Skin of body (tissue), 1 donor: ENCODE measurements at regions not wholly inside any gene's neighbourhood (a gene's known extent, or its start where the extent isn't known, plus 50 kb on each side); places are given as distances from the start of the nearest gene placed in this dataset.
A peak's percentile ranks its signal among the peaks of the same experiment; 100 is the strongest.
"Not testable (repeated sequence)": the region's sequence is repeated elsewhere in the genome, so short reads cannot be mapped to it uniquely, and the experiment has no call there.

Experiments used
- DNase-seq: peaks from one replicate; lab custom pipeline; 2025; lab: John Stamatoyannopoulos, UW

DNA sequence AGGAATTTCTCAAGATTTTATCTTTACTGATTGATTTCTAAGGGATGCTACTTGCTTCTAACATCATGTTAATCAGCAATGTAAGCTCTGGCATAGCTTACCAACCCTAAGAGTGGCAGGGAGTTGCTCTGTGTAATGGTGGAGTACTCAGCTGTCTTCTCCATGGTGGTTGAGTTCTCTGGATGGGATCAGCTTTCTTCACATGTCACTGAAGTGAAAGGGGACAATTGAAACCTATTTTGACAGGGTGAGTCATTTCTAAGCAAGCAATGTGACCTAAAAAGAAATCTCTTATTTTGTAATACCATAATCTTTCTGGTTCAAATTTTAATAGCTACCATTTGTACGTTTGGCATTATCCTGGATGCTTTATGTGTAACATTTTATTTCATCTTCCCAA is 430.4 kb downstream of the GJA1 start:
- no peak for DNase-seq

GRCh38 chr6:121867095-121867494 is 431.6 kb downstream of the GJA1 start:
- no peak for DNase-seq

DNA sequence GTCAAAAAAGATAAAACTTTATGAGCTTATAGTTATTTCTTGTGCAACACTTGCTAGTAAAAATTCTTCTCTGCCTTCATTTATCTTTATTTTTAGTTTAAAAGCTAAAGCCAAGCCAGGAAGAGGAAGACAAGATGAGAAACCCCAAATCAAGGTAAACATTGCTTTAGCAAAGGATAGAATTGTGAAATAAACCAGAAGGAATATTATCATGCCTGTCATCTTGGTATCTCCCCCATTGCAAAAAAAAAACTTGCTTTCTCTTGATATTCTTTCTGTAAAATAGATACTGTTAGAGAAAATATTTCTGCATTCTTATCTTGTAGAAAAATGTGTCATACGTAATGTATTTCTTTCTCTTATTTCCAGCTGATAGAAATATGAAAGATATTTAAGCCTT is 432.8 kb downstream of the GJA1 start:
- DNase-seq = no peak

- no peak for DNase-seq
These were observed 438.1 kb downstream of the GJA1 start for GRCh38 chr6:121873595-121873994.

DNA sequence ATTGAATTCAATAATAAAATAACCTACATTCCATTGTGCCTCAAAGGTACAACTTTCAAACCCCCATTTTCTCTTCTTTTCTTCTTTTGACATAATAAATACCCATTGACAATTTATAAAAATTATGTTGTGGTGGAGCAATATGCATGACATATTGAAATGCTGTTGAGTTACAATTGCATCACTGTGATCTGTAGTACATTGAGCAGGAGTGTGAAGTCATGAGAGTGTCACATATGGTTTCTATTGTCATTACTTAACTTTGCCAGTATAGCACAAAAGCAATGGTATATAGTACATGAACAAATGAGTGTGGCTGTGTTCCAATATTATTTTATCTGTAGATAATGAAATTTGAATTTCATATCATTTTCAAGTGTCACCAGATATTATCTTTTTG is 441.3 kb downstream of the GJA1 start:
- no peak for DNase-seq

DNA sequence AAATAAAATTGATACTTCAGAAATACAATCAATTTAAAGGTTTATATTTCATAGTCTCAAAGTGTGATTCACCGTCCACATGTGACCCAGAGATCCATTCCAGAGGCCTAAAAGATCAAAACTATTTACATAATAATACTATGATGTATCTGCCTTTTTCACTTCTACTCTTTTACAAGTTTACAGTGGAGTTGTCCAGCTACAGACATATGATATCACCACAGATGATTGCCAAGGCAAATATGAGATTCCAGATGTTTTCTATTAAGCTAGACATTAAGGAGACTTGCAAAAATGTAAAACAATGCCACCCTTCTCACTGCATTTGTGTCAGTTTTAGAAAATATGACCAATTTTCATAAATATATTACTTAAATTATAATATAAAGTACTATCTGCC is 443.7 kb downstream of the GJA1 start:
- DNase-seq = peak; percentile 28

DNA sequence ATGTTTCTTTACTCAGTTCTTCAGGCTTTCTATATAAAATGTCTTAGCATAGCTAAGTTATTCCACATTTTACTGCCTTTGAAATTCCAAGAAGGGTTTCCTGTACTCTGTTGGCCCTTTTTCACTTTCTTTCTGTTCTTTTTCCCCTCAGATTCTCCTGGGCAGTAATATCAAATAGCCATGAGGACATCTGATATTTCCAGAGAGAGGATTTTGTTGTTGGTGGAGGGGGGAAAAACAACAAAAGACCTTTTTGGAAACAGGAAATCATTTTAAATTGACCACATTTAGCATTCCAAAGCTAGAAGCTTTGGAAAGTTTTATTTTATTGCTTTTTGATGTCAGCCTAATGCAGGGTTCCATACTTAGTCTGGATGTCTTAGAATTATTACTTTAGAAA is 445.4 kb downstream of the GJA1 start:
- no peak for DNase-seq

DNA sequence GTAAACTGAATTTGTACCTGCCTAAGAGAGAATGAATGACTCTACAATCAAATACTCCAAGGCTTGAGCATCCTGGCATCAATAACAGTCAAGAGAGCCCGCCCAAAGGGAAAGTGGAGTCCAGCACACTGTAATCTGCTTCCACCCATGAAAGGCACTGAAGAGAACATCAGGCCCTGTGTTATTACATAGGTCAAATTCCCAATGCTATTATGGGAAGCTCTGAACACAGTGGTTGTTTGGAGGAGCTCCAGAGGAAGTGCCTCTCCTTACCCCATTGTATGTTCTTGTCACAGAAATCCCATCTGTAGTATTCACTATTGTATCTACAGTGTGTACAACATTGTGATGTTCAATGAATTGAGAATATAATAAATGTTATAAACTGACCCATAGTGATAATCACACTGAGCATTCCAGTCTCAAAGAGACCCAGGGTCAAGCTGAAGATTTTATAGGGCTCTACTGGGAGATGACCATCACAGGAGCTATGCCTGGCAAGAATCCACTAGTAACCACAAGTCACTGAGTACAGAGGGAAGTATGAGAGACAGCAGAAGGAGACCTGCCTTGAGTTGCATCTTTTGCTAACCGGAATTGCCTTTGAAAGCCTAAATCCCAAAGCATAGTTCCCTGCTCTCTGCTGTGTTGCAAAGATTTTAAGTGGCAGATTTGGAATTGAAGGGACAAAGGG is 446.7 kb downstream of the GJA1 start:
- DNase-seq = no peak

DNA sequence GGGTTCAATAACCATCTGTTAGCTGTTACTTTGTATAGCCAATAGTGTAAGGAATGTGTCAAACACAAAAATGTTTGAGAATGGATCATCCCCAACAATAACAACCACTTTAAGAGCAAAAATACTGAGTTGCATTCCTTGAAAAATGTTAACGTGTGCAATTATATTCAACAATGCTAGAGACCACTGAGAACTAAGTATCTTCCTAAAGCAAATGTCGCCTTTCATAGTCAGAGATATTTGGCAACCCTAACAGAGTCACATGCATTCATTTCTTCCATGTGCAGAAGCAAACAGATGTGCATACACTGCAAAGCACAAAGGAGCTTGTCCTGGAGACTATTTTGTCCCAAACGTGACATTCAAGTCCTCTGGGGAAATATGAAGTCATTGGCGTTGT is 448.6 kb downstream of the GJA1 start:
- DNase-seq = peak; percentile 61

- DNase-seq = no peak
These were observed 449.2 kb downstream of the GJA1 start for GRCh38 chr6:121884620-121885019.

GRCh38 chr6:121885399-121886152 is 450.1 kb downstream of the GJA1 start:
- no peak for DNase-seq

GRCh38 chr6:121886223-121886830 is 450.9 kb downstream of the GJA1 start:
- DNase-seq = no peak

DNA sequence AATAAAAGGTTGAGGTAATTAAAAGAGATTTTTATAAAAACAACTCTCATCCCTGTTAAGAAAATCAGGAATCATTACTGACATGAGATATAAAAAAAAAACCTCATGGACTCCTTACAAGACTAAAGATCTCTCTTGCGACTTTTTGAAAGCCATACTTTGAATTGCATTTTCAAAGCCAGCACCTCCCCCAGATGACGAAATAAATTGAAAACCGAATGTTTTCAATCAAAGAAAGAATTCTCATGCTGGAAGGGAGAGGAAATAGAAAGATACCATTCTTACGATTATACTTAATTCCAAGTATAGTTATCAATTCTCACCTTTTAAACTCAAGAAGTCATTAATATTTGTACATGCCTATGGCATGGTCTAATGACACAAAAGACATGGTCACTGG is 452.3 kb downstream of the GJA1 start:
- no peak for DNase-seq

DNA sequence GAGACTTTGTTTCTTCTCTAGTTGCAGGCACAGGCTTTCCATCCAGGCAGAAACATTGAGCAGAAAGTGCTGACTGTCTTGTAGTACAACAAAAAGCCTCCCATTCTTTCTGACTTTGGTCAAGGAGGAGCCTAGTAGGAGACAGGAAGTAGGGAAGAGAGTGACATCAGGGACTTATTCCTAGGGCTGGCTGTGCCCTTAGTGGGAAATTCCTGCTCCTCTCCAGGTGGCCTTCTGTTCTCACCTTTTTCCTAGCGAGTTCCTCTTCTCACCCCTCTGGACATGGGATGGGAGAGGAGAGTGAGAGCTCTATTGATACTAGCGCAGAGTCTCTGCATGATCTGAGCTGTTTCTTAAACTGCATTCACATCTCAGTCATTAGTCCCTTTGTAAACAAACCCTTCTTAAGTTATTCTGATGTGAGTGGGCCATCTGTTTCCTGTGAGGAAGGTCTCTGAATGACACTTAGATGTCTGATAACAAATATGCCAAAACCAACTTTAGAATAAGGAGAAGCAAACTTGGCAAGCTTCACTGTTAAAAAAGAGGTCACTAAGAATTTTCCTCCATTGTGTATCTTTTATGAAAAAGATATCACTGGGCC is 455.0 kb downstream of the GJA1 start:
- no peak for DNase-seq

DNA sequence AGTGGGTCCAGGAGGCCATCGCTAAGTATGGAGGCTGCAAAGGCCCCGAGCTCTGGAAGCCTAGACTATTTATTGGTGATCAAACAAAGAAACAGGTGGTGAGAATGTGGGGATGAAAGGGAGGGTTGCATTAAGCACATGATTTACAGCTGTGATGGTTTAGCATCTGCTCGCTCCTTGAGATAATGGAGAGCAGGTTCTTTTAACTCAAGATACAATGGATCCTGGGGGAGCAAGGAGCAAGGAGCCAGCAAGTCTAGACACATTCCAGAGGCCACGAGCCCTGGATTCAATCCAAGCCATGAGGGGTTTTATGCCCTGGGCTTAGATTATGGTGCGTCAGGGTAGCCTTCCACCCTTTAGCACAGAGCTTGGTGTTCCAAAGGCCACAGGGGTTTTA is 460.3 kb downstream of the GJA1 start:
- DNase-seq = not testable (repeated sequence)

- no peak for DNase-seq
These were observed 460.9 kb downstream of the GJA1 start for GRCh38 chr6:121896363-121896762.

DNA sequence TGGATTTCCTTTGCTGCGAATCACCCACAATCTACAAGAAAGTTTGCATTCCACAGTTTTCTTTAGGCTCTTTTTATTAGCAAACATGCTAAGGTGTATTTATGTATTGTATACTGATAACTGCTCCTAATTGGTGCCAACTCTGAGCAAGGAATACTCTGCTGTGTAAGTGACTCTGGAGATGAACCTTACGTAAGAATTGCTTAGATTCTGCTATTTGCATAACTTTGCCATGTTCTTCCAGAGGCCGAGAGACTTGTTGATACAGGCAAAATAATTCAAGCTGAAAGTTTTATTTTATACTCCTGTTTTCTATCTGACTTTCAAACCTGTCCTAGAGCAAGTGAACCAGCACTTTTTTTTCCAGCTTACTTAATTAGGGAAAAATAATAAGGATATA is 461.3 kb downstream of the GJA1 start:
- DNase-seq = no peak

GRCh38 chr6:121897337-121897760 is 461.9 kb downstream of the GJA1 start:
- DNase-seq = peak; percentile 16

DNA sequence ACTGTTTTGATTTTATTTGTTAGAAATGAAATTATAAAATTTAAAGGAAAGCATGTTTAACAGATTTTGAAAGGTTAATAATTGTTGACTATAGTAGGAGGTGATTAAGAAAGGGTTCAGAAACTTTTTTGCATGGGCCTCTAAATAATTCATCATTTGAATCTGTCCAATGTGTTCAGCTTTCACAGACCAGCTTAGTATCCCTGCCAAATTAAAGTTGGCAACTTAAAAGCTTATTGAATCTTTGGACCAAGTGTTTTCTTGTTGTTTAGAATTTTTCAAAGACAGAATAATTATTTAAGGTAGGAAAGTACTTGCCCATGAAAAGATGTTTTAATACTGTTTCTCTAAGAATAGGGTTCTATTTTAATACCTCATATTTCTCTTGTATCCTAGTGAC is 466.0 kb downstream of the GJA1 start:
- no peak for DNase-seq

GRCh38 chr6:121904559-121904958 is 469.1 kb downstream of the GJA1 start:
- DNase-seq = no peak

- DNase-seq = no peak
These were observed 477.5 kb downstream of the GJA1 start for GRCh38 chr6:121912905-121913304.

DNA sequence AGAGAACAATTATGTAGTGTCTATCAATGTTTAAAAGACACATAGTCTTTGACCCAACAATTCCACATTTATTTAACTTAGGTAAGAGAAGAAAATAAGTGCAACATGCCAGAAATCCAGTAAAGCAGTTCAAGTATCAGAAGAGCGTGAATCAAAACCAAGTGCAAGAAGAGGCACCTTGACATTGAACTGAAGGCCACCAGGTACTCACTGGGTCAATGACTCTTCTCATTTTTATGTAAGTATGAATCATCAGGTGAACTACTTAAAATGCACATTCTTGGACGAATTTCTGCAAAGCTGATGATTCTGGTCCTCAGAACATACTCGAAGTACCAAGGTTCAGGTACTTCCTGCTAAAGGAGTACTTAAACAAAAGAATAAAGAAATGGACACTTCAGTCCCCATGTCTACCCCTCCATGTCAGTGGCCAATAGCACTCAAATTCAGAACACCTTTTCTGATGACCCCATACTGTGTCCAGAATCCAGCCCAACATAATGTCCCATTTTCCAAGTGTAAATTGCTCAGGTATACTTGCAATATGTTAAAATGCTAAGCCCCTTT is 481.9 kb downstream of the GJA1 start:
- DNase-seq = no peak
